Islet of Langerhans (tissue), 1 donor: ENCODE measurements at regions not wholly inside any gene's neighbourhood (a gene's known extent, or its start where the extent isn't known, plus 50 kb on each side); places are given as distances from the start of the nearest gene placed in this dataset.

ENCODE experiments used
- FAIRE-seq: peaks from one replicate; lab custom pipeline; 2011; peaks lifted over from hg19 to GRCh38; lab: Jason Lieb, UNC

DNA sequence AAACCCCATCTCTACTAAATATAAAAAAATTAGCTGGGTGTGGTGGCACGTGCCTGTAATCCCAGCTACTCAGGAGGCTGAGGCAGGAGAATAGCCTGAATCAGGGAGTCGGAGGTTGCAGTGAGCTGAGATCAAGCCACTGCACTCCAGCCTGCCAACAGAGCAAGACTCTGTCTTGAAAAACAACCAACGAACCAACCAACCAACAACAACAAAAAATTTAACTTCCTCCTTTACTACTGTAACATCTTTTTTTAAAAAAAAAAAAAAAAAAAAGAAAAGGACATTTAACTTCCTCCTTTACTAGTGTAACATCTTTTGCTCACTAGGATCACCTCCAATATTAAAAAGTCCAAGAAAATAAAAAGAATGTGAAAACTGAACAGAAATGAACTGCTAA is 92.3 kb upstream of the TMEM168 start:
- FAIRE-seq, result peak; percentile 9

DNA sequence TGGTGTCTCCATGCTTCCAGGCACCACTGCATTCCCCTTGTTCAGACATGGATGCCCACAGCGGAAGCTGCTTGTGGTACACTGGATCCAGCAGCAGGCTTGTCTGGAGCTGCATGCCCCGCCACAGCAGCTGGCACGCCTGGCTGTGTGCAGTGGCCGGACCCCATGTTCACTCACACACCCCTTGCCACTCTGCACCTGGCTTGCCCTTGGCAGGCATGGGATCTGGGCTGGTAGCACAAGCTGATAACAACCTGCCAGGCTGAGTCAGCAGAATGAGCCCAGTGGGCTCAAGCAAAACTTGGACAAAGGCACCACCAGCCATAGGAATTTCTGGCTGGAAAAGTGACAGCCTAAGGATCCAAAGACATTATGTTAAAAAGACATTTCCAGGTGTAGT is 91.8 kb upstream of the TMEM168 start:
- no peak for FAIRE-seq

DNA sequence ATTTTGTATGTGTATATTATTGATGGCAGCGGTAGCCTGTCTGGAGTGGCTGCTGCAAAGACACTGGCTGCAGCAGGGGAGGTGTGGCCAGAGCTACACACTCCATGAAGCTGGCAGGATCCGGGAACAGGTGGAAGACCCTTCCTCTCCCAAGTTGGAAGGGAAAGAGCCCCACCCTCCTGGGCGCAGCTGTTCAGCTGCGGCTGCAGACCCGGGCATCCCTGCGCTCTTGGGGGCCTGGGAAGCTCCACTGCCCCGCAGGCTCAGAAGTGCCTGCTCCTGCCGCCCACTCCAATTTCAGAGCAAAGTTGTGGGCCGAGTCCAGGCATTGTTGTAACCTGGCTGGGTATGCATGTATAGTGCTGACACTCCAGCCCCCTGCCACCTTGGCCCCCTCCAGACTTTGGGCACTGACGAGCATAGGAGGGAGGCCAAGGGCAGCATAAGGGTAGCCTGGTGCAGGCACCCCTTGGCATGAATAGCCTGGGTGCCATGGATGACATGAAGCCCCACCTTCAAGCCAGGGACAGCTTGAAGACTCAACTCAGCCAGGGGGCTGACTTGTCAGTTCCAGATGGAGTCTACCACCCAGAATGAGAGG is 90.7 kb upstream of the TMEM168 start:
- FAIRE-seq, result no peak

DNA sequence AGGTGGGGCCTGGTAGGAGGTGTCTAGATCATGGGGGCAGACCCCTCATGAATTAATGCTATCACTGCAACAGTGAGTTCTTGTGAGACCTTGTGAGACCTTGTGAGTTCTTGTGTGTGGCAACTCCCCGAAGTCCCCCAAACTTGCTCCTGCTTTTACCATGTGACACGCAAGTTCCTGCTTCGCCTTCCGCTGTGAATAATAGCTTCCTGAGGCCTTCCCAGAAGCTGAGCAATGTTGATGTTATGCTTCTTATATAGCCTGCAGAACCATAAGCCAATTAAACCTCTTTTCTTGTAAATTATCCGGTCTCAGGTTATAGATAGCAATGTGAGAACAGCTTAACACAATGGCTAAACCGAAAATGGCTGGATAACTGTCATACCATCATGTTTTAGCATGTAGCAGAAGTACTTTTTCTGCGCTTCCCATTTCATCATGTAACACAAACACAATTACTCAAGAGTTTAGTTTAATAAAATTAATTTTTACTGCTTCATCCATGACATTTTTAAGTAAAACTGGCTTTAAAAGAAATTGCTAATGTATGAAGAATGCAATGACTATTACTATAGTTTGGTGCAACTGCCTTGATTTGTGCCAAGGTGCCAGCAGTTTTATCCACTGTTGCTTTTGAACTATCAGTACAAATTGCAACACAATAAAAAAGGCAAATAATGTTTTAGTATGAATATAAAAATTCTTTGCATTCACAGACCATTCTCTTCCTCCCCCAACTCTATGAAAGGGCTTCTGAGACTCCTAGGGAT is 87.7 kb upstream of the TMEM168 start:
- no peak for FAIRE-seq

DNA sequence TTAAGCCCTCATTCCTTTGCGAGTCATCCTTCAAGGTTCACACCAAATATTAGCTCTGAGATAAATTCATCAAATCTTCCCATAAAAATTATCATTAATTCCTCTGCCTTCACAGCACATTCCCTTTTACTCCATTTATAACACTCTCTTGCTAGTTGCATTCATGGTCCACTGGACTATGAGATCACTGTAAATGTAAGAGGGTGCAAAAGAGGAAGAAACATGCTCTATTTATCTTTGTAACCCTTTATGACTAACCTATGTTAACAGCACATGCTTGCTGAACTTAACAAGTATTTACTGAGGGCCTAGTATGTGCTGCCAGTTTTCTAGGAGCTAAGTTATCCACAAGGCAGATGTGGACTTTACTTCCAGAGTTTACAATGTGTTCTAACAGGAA is 86.7 kb upstream of the TMEM168 start:
- FAIRE-seq, result no peak

DNA sequence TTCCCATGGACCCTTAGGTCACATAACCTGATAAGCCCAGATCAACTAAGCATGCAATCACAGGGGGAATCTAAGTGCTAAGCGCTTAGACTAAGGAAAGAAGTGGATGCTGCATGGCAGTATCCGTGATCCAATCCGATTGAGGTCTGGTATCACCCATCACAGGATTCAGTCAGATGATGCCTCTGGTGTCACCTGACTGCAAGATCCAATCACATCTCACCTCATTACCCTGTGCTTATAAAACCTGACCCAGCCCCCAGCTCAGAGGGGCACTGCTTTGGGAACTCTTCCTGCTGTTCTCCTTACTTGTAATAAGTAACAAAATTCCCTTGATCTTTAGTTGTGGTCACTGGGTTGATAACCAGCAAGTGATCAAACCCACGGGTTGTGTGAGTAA is 84.7 kb upstream of the TMEM168 start:
- FAIRE-seq, result no peak

DNA sequence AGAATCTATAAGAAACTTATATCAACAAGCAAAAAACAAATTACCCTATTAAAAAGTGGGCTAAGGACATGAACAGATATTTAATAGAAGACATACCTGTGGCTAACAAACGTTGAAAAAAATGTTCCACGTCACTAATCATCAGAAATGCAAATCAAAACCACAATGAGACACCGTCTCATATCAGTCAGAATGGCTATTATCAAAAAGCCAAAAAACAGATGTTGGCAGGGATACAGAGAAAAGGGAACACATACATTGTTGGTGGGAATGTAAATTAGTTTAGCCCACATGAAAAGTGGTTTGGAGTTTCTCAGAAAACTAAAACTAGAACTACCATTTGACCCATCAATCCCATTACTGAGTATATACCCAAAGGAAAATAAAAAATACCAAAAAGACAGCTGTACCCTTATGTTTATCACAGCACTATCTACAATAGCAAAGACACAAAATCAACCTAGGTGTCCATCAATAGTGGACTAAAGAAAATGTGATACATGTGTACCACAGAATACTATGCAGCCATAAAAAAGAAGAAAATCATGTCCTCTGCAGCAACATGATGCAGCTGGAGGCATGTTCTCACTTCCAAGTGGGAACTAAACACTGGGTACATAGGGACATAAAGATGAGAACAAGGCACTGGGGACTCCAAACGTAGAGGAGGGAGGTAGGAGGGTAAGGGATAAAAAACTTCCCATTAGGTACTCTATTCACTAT is 83.8 kb upstream of the TMEM168 start:
- no peak for FAIRE-seq

DNA sequence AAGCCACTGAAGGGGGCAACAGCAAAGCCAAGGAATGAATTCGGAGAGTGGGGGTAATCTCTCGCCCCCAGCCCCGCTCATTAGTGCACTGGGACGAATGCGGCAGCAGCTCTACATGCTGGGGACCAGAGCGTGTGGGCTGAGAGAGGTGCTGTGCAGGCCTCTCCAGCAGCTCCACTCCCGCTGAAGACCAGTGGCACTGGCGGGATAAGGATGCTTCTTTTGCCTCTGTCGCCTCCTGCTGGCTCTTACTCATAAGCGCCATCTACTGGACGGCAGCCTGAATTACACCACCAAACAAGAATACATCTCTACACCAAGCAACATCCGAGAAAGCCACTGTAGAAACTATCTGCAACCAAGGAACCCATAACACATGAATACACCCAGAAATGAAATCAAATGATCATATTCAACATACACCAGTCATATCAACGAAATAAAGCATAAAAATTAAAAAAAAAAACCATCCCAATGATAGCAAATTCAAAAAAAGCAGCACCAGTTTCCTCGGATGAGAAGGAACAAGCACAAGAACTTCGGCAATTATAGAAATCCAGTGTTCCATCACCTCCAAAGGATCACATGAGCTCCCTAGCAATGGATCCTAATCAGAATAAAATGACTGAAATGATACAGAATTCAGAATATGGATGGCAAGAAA is 79.0 kb upstream of the TMEM168 start:
- FAIRE-seq, result no peak

DNA sequence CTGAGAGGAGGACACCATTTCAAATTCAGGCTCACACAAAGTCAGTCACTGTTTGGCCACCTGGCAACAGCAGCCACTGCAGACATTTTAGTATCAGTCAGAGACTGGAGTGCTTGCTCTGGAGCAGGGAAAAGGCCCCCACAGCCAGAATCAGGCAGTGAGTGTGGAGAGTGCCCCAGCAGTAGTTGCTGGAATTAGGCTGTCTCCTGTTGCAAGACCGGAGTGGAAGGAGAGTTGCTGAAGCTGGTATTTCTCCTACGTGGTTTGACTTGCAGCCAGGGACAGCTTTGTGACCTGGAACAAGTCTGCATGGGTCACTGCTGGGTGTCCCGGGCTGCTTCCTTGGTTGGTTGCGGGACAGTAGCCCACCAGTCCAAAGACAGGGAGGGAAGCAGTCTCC is 78.4 kb upstream of the TMEM168 start:
- no peak for FAIRE-seq

DNA sequence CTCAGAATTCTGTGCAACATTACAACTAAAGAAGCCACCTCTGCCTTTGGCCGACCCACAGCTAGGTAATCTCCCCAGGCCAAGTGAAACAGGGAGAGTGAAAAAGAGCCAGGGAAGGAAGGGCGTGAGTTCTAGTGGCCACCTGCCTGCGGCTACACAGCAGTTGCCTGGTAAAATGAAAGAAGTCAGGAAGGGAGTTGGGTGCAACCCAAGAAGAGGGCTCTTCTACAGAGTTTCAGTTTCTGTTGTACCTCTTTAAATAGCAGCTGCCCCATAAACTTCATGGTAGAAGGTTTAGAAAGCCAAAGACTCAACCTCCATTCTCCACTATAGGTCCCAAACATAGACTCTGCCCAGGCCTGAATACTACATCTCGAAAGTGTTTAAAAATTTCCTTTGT is 76.2 kb upstream of the TMEM168 start:
- no peak for FAIRE-seq

DNA sequence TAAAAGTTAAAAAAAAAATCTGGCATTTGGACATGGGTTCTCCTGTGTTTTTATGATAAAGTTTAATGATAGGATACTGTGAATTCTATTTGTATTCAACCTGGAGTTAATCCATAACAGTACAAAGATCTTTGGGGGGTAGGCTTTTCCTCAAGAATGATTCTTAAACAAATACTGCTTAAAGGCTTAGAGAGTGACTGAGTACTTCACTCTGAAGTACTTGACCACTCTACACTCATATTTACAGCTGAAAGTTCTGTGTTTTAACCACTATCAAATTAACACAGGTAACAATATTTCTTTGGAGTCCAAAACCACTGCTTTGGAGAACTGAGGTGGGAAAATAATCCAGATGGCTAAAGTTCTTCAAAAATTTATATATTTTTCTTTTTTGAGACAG is 74.2 kb upstream of the TMEM168 start:
- no peak for FAIRE-seq

DNA sequence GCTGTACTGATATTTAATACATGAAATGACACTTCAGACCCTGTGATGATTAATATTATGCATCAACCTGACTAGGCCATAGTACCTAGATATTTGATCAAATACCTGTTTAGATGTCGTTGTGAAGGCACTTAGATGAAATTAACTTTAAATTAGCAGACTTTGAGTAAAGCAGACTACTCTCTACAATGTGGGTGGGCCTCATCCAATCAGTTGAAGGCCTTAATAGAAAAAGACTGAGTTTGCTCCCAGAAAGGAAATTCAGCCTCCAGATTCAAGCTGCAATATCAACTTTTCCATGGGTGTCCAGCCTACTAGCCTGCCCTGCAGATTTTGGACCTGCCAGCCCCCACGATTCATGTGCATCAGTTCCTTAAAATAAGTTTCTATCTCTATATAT is 68.6 kb upstream of the TMEM168 start:
- no peak for FAIRE-seq

DNA sequence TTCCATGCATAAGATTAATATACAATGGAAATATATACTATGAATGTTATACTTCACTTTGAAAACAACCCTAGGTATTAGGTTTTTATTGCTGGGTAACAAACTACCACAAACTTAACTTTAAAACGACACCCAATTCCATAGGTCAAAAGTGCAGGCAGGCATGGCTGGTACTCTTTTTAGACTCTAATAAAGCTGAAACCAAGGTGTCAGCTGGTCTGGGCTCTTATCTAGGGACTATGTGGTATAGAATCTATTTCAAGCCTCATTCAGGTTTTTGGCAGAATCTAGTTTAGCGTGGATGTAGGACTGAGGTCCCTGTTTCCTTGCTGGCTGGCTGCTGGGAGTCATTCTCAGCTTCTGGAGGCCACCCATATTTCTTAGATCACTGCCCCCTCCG is 65.0 kb upstream of the TMEM168 start:
- no peak for FAIRE-seq

DNA sequence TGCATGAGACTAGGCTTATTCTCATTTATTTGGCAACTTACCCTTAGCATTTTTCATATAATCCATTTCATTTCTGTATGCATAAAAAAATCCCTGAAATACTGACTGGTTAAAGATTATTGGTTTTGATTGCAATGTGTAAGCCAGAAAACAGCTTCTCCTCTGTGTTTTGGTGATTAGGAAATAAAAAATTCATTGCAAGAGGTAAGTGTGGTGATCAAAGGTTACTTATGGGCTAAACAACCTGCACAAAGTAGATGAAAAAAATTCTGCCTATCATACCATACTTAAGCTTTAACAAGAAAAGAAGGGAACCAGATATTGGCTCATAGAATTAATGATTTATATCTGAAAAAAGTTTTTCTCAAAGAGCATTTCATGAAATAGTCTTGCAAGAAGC is 64.0 kb upstream of the TMEM168 start:
- FAIRE-seq, result no peak

DNA sequence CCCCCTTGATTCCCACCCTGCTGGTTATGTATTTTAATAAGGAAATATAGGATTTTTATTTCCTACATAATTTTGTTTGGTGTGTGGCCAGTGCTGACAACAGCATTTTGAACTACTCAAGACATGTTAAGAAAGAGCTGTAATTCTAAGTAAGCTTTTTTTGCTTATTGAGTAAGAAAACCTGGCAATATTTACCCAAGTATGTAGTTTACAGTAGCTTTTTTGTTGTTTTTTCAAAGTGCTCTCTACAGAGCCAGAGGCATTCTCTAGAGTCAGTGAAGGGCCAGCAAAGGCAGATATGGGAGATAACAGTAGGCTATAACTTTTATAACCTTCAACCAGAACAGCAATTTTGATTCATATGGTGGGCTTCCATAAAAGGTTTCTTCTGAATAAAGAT is 63.2 kb upstream of the TMEM168 start:
- no peak for FAIRE-seq

DNA sequence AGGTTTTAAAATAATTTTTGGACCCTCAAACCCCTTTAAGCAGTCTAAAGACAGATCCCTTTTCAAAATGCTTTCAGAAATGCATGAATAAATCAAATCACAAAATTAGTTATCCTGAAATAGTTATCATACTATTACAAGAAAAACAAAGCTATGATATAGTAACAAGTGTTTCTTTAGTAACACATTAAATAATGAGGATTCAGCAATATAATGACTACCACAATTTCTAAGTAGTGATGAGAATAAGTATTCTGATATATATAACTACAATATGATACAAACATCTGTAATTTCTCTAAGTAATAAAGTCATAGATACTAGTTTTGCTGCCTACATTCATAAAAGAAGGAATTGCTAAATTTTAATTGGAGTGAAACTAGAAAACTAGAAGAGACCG is 53.0 kb upstream of the TMEM168 start:
- FAIRE-seq, result no peak
